GM12865 (cell line): ENCODE measurements at regions not wholly inside any gene's neighbourhood (a gene's known extent, or its start where the extent isn't known, plus 50 kb on each side); places are given as distances from the start of the nearest gene placed in this dataset.
A peak's percentile ranks its signal among the peaks of the same experiment; 100 is the strongest.

Experiments
- DNase-seq: peaks from one replicate; pipeline ENCODE4 v3.0.0; 2010; ENCODE audit warnings: low read depth
- H3K4me3 ChIP-seq: 2 replicates; pipeline ENCODE4 v1.5.1; 2011; ENCODE audit warnings: mild to moderate bottlenecking, low read depth, low read length, control low read depth
- CTCF ChIP-seq: IDR thresholded peaks from 2 replicates; pipeline ENCODE4 v1.5.1; 2011; ENCODE audit warnings: low read length, control low read depth, low read depth, inconsistent platforms; ENCODE audit not compliant: insufficient read depth; ENCODE audit errors: missing control alignments

- no peak overlapping the region for H3K4me3 ChIP-seq
- peak; percentile 15 for TF ChIP-seq CTCF
- DNase-seq, result no peak
Measured at GRCh38 chr12:29088611-29089219, 60.4 kb upstream of the FAR2 start.
